ENCODE measurements at regions not wholly inside any gene's neighbourhood (a gene's known extent, or its start where the extent isn't known, plus 50 kb on each side); places are given as distances from the start of the nearest gene placed in this dataset.

GRCh38 chr22:47370448-47371262 is 608.2 kb downstream of the TBC1D22A start:
- TF ChIP-seq CTCF (conservative IDR thresholded peaks at IDR 0.05; ENCODE audit: low read depth, low read length) (no peak), EZH2 (IDR thresholded peaks at IDR 0.05; ENCODE audit: low read length, unreplicated experiment) (no peak), EZH2phosphoT487 (IDR thresholded peaks at IDR 0.05; ENCODE audit: borderline replicate concordance, low read length) (no peak)

Measured in PC-3 (cell line).